CD1c-positive myeloid dendritic cell (primary cell): ENCODE measurements at regions not wholly inside any gene's neighbourhood (a gene's known extent, or its start where the extent isn't known, plus 50 kb on each side); places are given as distances from the start of the nearest gene placed in this dataset.

Experiments used
- DNase-seq: peaks from one replicate; pipeline ENCODE4 v3.0.0-alpha.2; 2016; ENCODE audit errors: extremely low spot score

- no peak for DNase-seq
Measured at GRCh38 chr4:115938764-115939443, 825.5 kb upstream of the NDST4 start.

- DNase-seq = no peak
Measured at GRCh38 chr4:115929373-115929772, 816.0 kb upstream of the NDST4 start.

- DNase-seq = no peak
Measured at GRCh38 chr4:115927382-115927781, 814.0 kb upstream of the NDST4 start.

- no peak for DNase-seq
Measured at GRCh38 chr4:115923152-115923551, 809.7 kb upstream of the NDST4 start.

GRCh38 chr4:115920637-115921036 is 807.2 kb upstream of the NDST4 start:
- no peak for DNase-seq

- no peak for DNase-seq
Measured at GRCh38 chr4:115918149-115918548, 804.7 kb upstream of the NDST4 start.

GRCh38 chr4:115906428-115906827 is 793.0 kb upstream of the NDST4 start:
- DNase-seq = no peak

- DNase-seq = no peak
Measured at GRCh38 chr4:115883847-115884246, 770.4 kb upstream of the NDST4 start.

- DNase-seq = no peak
Measured at GRCh38 chr4:115883231-115883630, 769.8 kb upstream of the NDST4 start.

GRCh38 chr4:115873048-115873447 is 759.6 kb upstream of the NDST4 start:
- no peak for DNase-seq

GRCh38 chr4:115871596-115871995 is 758.2 kb upstream of the NDST4 start:
- DNase-seq = no peak

GRCh38 chr4:115866364-115866896 is 753.0 kb upstream of the NDST4 start:
- DNase-seq = no peak

- no peak for DNase-seq
Measured at GRCh38 chr4:115865736-115866135, 752.3 kb upstream of the NDST4 start.

- no peak for DNase-seq
Measured at GRCh38 chr4:115852767-115853091, 739.3 kb upstream of the NDST4 start.

GRCh38 chr4:115851918-115852766 is 738.7 kb upstream of the NDST4 start:
- peak; percentile 34 for DNase-seq

GRCh38 chr4:115850799-115851509 is 737.5 kb upstream of the NDST4 start:
- DNase-seq = no peak

- no peak for DNase-seq
Measured at GRCh38 chr4:115844180-115844579, 730.8 kb upstream of the NDST4 start.

GRCh38 chr4:115841871-115842270 is 728.5 kb upstream of the NDST4 start:
- no peak for DNase-seq

- no peak for DNase-seq
Measured at GRCh38 chr4:115834441-115834840, 721.0 kb upstream of the NDST4 start.

- no peak for DNase-seq
Measured at GRCh38 chr4:115824630-115825029, 711.2 kb upstream of the NDST4 start.

GRCh38 chr4:115803825-115804224 is 690.4 kb upstream of the NDST4 start:
- no peak for DNase-seq

GRCh38 chr4:115790812-115791211 is 677.4 kb upstream of the NDST4 start:
- DNase-seq = no peak
